Endometrium (tissue), 2 donors: ENCODE measurements at regions not wholly inside any gene's neighbourhood (a gene's known extent, or its start where the extent isn't known, plus 50 kb on each side); places are given as distances from the start of the nearest gene placed in this dataset.

ENCODE experiments used
- FAIRE-seq: peaks from 2 replicates; lab custom pipeline; 2012; peaks lifted over from hg19 to GRCh38; lab: Jason Lieb, UNC
- donor health status: control.
- donor health status: control.

DNA sequence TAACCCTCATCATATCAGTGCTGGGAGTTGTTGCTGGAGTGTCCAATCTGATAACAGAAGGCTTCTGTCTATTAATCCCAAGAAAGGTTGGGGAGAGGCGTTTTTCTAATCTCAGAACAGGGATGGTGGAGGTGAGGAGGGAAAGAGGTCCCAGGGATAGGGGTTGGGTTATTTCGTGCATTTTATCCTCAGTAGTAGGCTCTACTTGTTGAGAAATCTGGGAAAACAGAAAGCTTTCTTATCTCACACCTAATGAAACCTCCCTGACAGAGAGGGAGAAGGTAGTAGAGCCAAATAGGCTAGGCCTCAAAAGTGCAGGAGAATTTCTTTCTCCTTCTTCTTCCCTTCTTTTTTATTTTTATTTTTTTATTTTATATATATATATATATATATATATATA, 281.8 kb upstream of the MAP3K7 start:
- FAIRE-seq, result no peak

DNA sequence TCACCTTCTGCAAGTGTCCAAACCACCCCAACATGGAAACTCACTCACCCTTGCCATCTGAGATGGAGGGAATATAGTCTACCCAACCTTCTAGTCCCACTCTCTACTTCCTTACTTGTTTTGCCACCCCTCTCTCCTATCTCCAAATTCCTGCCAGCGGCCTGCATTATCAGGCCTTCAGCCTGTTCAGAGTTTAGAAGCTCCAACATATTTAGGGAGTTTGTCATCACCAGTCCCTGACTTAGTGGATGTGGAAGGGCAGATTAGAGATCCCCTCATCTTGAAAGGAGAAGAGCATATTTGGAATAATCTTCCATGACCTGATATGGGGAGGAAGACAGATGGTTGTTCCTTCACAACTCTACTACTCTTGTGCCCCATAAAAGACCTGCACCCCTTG, 281.4 kb upstream of the MAP3K7 start:
- FAIRE-seq, result no peak

DNA sequence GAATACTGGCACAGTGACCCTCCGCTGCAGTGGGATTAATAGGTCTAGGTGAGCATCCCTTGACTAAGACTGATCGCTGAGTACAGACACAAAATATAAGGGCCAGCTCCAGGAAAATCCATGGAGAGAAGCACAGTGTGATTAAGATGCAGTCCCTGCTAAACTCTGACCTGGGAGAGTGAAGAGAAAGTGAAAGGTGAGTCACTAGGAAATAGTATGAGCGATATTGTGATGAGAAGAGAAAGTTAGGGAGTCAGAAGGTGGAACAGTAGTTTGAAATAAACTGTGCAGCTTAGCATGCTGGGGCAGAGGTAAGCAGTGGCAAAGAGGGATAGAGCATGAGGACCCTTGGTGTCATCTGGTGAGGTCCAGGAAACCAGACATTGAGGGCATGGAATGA, 278.6 kb upstream of the MAP3K7 start:
- FAIRE-seq, result no peak

DNA sequence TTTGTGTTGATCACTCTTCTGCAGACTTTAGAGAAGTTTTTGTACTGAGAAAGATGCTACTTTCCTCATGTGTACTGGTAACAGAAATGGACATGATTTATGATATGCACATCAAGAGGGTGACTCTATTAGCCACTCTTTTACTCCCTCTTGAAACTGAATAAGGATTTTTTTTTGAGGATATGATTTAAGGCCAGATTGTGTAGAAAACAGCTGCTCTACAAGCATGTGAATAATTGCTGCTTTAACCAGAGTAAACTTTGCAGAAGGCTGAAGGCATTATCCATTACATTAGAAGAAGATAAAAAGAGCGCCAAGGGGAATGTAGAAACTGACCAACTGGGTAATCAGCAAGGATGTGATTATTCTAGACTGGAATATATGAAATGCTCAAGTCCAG, 276.2 kb upstream of the MAP3K7 start:
- FAIRE-seq, result no peak

DNA sequence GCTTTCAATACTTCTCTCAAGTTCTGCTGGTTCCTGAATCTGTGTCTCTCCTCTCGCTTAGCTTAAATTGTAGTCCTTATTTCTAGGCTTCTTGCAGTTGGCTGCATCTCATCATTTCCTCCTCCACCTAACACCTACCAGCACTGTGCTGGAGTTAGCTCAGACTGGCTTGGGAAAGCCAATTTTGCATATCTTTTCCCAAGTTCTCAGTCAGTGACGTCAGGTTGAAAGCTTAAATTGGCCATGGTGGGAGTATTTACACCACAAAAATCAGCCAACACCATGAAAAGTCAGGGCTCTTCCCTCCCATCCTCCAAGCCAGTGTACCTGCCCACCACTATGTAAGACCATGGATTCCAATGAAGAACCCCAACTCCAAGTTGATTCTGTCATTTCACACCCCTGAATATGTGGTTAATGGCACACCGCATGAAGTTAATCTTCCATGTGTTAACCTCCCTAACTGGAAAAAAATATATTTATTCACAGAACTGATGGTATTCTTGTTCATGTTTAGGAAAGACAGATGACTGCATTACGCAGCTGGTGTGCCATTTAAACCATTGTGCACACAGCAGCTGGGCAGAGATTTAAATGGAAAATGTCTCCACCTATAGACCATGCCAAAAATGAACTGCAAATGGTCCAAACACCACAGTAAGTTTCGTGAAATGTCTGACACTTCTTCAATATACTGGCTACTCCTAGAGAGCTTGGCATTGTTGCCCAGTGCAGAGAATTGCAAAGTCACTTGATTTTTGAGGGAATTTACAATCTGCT, 274.1 kb upstream of the MAP3K7 start:
- no peak for FAIRE-seq

DNA sequence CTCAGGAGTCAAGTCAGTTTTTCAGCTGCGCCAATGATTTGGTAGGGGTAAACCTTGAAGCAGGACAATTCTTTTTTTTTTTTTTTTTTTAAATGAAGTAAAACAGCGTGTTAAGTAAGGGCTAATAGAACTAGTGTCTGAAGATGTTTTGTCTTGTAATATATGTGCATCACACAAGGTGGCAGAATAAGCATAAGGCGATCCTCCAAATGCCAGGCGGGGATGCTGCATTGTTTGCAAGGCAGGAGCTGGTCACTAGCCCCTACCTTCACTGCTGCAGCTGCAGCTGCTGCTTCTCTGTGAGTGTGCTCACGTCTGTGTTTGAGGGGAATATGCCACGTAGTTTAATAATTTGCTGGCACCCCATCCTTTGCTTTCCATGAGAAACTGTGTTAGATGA, 272.7 kb upstream of the MAP3K7 start:
- no peak for FAIRE-seq

DNA sequence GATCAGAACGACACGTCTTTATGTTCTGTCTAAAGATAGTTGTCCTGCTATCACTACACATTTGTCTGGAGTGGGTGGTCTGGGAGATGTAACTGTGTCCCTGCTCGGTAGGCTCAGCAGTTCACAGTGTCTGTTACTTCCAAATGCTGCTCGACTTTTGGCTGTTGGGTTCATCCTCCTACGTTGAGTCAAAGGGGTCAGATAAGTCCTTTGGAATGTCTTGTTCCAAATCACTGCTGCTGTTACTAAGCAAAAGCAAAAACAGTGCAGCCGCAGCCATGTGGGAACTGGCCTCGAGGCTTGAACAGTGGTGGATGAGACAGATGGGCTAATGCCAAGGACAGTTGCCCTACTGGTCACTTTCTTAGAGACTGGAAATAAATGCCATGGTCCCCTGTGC, 272.2 kb upstream of the MAP3K7 start:
- FAIRE-seq, result no peak

DNA sequence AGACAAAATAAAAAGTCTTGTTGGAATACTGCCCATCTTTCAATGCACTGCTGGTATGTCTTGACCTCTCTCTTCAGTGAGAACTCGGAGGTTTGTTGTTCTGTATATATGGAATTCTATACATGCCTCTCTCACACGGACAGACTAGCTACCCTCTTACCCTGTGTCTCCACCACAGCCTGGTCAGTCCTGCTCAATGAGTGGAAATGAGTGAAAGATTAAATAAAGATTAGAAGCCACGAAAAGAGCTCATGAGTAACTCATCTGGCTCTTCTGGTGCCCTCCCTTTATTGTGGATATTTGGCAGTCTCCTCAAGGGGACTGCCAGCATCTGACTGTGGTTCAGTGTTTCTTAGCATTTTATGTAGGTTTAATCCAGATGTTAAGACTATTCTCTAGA, 262.8 kb upstream of the MAP3K7 start:
- no peak for FAIRE-seq

DNA sequence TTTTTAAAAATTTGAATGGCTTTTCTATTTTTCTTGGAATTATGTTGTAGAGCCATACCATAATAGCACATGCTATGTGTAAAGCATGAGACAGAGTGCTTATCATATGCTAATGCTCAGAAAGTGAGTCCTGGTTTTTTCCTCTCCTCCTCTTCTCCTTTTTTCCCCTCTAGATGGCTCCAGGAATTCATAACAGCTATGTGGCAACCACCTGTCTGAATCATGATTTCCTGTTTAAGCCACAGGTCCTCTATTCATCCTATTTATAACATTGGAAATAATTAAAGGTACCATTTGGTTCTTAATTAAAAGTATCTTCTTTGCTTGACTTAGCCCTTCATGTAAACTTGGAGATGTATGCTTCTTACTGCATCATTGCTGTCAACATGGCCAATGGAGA, 260.0 kb upstream of the MAP3K7 start:
- FAIRE-seq, result no peak

DNA sequence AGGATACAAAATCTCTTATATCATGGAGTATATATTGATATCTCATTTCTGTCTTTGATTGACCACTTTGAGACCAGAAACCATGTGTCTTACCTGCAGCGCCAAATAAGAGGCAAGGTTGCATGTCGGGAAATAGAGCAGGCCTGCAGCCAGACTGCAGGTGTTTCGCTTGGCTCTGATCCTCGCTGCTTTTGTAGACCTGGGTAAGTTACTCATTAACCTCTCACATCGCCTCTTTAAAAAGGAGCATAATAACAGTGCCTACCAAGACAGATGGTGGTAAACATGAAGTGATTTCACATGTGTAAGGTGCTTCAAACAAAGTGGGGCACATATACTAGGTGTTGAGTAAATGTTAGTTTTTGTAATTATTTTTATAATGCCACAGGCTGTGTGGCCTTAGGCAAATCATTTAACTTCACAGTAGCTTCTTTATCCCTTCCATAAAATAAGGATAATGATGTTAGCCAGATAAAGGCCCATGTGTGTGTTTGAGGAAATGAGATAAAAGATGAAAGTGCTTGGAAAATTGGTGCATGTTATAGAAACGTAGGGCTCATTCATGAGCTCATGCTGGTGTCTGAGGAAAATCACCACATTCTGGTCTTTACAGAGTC, 248.8 kb upstream of the MAP3K7 start:
- FAIRE-seq, result no peak

DNA sequence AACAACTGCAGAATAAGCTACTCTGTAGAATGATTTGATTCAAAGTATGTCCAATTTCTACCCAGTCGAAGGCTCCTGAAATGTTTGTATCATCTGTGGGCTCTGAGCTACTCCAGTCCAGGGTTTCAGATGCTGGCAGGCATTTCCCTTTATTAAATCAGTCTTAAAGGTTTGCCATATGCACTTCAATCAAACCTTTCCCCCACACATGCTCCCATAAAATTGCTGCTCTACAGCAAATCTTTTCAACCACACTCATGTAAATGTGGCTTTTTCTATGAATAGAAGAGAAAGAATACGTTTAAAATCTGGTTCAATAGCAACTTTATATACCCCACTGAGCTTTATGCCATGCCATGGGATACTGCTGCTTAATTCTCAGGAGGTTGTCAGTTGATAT, 242.4 kb upstream of the MAP3K7 start:
- FAIRE-seq, result no peak

DNA sequence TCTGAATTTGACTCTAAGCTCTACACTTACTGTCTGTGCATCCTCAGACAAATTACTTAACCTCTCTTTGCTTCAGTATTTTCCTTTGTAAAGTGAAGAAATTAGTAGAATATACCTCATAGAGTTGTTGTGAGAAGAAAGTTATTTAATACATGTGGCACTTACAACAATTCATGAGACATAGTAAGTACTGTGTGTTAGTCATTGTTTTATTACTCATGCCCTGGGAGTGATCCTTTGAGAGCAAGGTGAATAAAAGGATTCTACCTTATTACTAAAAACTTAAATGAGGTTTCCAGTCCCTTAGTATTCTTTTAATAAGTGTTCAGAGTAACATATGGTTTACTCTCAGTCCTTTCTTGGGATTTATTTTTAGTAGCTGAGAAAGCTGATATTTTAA, 233.6 kb upstream of the MAP3K7 start:
- FAIRE-seq, result no peak

DNA sequence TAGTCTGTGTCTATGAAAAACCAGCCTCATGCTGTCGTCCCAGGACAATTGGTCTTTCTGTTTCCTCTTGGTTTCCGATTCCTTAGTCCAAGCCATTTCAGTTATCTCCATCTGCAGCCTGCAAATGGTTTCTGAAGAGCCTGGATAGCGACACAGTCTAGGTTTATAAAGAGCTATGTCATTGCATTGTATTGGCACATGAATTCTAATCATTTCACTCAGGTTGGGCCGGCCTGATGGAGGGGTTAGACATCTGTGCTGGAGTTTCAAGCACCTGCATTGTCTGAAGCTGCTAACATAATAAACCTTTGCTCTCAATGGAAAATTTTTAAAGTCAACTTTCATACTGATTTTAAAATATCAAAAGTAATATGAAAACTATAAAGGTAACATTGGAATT, 232.6 kb upstream of the MAP3K7 start:
- FAIRE-seq, result no peak

DNA sequence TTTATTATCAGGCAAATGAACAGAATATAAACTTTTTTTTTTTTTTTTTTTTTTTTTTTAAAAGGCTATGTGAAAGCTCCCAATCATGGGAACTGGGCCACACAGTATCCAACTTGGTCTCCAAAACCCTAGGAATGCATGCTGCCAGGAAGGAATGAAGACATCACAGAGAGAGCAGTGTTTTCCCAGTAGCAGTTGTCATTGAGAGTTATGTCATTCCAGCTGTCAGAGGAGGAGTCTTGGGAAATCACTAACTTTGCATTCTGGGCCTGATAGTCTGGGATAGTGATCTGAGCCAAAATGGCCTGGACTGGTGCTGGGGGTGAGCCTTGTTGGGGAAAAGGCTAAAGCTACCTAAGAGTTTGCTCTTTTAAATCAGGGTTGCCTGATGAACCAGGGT, 231.3 kb upstream of the MAP3K7 start:
- no peak for FAIRE-seq

DNA sequence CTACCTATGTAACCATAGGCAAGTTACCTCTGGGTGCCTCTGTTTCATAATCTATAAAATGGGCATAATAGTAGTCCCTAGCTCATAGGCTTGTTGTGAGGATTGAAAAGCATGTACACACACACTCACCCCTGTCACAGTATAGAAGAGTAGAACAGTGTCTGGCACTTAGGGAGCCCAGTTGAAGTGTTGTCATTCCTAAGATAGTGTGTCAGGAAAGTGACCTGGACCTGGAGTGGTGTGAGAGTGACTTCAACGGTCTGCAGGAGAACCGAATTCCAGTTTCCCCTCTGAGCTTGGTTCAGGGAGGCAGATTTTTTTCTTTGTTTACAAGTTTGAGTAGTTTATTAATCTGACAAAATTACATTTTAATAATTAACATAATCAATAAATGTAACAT, 229.9 kb upstream of the MAP3K7 start:
- FAIRE-seq, result no peak

DNA sequence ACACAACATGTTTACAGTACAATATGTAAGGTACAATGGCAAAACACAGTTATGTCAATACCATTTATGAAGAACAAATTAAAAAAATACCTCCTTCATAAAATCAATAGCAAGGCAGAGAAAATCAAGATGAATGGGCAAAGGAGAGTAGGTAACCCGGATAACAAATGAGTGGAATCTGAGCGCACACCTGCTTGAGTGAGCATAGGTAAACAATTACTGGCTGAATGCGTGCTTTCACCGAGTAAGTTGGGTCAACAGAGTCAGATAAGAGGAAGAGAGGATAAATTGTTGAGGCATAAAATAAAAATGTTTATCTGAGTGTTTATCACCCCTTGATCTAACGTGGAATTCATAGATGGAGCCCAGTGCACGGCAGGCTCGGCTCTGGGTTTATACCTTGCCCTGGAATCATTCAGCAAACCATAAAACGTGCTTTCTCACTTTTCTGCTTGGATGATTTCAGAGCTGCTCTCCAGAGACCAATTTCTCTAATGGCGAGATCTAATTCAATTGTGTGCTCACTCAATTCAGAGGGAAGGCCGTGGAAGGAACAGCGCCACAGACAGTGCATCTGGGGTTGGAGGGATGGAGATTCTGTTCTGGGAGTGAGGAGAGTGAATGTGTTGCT, 224.8 kb upstream of the MAP3K7 start:
- no peak for FAIRE-seq

DNA sequence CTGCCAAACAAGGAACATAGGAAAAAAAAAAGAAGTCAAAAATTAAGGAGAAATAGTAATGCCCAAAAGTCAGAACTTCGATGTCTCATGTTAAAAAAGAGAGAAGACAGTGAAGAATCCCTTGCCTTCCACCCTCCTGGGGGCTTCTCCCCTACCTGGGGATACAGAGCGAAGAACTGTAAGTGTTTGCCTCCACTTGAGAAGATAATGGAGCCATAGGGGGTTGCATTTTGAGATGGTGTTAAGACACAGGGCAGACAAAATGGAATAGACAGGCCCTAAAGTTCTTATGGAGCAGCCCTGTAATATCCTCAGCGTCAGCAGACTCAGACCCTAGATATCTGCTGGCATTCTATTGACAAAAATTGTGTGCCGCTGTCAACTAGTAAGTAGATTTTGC, 222.2 kb upstream of the MAP3K7 start:
- FAIRE-seq, result no peak

DNA sequence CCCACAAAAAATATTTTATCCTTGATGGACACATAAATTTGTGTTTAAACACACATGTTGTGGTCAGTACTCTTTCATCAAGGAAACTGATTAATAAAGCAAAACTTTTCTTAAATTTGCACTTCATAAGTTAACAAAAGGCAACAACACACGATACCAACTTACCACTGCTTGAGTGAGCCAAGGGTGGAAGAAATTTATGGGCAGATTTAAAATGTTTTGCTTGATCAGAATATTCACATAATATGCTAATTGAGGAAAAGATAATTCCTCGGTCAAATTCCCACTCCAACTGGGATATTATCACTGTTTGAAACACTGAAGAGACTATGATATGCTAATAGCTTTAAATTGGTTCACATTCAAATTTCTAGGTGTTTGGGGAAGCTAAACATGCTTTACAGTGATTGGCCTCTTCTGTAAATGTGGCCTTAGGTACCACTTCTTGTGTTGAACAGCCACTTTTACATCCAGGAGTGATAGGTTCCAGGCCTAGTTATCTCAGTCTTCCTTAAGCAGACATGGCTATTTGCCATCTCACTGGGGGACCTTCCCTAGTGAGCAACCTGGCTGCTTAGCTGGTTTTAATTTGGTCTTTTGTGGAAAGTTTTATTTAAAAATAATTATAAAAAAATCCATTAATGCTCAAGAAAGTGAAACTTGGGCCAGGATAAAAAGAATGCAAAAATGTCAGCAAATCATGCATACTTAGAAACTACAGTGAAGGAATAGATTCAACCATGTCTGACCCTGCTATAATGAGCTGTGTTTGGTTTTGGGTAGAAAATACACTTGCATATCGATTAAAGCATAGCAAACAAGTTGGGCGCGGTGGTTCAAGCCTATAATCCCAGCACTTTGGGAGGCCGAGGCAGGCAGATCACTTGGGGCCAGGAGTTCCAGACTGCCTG, 221.2 kb upstream of the MAP3K7 start:
- FAIRE-seq, result no peak

DNA sequence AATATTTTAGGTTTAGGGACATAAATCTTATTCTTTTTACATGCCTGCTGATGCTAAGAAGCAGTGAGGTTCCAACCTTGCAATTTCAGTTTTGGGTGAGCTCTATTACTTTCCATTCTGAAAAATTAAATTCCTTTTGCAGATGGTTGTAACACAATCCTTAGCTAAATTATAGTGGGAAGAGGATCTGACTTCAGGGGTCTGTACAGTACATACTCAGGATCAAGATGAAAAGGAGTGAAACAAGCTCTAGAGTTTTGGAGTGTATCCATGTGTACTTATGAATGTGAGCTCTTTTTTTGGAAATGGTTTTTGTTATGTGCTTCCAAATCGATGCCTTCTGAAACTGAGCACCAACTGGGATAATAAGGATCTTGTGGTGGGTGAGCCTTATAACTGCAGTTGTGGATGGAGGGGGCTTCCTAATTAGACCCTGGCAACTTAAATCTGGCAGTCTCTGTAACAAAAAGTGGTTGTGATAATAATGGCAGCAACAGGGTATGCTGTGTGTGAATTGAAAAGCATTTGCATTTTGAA, 218.8 kb upstream of the MAP3K7 start:
- no peak for FAIRE-seq

DNA sequence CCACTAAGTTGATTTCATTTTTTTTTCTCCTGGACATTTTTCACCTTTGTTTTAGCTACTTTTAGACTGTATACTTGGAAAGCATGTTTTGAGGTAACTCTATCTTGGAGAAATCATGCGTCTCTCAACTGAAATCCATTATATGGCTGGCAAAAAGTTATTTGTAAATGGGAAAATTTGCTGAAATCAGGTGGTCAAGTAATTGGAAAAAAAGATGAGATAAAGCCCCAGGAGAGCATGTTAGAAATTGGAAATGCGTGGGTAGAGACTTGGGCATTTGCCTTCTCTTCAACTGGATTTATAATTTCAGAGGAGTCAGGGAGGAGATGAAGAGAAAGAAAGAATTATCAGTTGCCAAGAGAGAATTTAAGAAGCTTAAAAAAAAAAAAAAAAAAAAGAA, 217.1 kb upstream of the MAP3K7 start:
- FAIRE-seq, result no peak

DNA sequence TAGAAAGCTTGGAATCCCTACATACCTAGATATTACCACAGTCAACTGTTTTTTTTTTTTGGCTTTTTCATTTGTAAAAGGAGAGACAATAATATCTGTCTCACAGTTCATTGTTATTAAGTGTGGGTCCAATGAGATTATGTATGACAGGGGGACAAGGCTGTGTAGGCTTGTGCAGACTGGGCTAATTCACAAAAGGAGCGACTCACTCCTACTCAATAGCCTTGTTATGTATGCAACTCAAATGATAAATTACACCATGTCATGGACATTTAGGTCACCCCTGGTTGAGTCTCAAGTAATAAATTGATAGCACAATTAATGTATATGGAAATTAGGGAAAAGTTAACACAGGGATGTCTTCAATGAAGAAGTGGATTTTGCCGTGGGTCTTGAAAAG, 208.2 kb upstream of the MAP3K7 start:
- no peak for FAIRE-seq

DNA sequence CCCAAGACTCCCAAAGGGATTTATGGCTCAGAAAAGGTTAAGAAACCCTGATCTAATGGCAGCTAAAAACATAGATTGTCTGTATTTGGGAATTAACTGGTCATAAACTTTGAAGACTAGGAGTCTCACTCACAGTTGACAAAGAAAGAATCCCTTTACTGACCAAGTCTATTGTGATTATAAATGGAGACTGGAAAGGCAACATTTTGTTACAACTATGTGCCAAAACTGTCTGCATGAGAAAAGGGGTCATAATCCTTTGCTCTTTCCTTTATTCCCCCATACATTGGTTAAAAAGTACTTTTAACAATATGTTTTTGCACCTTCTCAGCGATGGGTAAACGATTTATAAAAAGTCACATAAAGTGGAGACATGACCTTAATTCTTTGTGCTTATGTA, 206.9 kb upstream of the MAP3K7 start:
- FAIRE-seq, result no peak
